ENCODE measurements at regions not wholly inside any gene's neighbourhood (a gene's known extent, or its start where the extent isn't known, plus 50 kb on each side); places are given as distances from the start of the nearest gene placed in this dataset.
"Not testable (repeated sequence)": the region's sequence is repeated elsewhere in the genome, so short reads cannot be mapped to it uniquely, and the experiment has no call there.

DNA sequence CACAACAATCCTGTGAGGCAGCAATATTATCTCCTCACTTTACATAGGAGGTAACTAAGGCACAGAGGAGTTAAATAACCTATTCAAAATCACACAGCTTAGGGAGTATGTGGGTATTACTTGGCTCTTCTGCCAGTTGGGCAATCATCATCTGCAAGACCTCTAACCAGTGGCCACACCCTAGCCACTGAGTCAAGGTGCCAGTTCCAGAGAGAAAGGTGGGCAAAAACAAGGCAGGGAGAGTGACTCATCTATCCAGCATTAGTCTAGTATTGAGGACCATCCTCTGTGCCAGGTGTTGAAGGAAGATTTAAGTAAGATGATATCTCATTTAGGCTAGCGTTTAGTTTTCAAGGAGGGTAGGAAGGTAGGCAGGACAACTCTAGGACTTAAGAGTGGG is 113.9 kb upstream of the EOLA2 start:
- no peak for DNase-seq (ENCODE audit: low read depth)

DNA sequence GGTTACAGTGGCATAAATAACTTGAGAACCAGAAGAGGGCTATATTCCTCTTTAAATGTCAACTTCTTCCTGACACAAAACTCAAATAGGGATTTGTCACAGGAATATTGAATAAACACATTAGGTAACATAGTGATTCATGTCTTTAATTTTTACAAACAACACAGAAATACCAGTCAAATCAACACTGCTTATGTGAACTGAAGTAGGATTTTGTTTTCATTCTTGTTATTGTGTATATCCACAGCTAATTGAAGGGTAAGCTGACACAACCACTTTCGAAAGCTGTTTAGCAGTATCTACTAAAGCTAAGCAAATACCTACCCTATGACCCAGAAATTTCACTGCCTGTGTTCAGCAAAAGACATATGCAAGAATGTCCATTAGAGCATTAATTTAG is 120.4 kb upstream of the EOLA2 start:
- no peak for DNase-seq (ENCODE audit: low read depth)

DNA sequence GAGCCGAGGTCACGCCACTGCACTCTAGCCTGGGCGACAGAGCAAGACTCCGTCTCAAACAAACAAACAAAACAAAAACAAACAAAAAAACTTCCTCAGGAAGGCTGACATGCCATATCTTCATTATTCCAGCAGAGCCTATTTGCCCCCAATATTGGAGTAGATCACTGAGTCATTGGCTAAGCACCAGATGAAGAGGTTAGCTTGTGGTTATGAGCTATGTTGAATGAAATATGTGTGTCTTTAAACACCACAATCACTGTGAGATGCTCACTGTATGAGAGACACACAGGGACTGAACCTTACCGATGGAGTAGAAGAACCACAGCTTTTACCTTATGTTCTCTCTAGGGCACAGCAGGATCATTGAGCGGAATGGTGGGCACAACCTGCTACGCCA is 122.1 kb upstream of the EOLA2 start:
- no peak for DNase-seq (ENCODE audit: low read depth)

DNA sequence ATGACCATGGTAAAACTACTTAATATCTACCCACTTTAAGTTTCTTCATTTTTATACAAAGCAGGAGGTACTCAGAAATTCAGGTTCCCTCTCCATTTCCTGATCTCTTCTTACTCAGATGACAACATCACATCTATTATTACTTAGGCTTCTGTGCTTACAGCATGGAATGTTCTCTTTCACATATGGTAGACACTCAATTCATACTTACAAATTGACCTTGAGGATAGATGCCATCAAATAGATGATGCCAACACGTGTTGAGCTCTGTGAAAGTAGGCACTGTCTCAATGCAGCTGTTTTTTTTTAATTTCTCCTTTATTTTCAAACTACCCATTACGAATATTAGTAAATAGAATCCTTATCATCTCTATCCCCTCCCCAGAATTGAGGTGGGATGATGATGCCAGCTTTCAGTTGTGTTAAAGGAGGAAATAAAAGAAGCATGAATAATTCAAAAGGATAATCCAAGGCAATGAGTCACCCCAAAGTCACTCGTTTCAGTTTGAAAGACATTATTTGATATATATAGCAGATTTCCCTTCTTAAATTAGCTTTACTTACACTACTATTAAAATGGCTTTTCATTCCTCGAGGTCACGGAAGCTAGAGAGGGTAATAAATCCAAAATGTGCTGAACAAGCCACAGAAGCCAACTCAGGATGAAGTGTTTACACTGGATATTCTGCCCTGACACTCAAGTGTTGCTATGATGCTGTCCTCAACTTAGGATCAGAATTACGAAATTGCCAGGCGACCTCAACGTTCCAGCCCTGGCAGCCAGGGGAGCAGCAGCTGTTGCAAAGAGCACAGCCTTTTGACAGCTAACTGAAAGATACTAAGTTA is 124.2 kb upstream of the EOLA2 start:
- no peak for DNase-seq (ENCODE audit: low read depth)

DNA sequence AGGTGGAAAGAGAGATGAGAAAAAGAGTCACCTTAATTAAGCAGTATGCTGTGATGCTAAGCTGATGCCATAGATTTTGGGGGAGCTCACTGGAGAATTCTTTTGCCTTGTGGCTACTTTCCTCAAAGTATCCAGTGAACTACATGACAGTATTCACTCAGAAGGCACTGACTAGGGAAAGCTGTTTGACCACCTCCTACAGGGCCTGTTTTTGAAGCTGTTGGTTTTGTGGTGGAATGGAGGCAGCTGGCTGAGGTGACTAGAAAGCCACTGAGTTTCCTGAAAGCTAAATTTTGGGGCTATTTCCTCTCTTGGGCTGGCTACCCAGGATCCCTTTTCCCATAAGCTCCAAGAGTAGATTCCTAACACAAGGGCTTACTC is 124.8 kb upstream of the EOLA2 start:
- no peak for DNase-seq (ENCODE audit: low read depth)

DNA sequence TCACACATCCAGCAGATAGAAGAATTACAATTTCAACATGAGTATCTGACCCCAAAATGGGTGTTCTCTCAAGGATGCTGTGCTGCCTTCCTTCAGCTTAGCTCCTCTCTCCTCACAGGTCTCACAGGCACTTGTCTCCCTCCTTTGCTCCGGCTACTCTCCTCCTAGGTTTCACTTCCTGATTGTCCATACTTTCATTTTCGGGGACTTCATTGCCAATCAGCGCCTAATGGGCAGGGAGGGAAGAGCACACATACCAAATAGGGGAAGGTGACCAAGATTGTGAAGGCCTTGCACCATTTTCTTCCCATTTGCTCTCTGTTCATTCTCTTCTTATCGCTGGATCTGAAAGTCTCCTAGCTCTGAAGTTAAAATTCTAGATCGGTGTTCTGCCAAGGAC is 125.4 kb upstream of the EOLA2 start:
- no peak for DNase-seq (ENCODE audit: low read depth)

DNA sequence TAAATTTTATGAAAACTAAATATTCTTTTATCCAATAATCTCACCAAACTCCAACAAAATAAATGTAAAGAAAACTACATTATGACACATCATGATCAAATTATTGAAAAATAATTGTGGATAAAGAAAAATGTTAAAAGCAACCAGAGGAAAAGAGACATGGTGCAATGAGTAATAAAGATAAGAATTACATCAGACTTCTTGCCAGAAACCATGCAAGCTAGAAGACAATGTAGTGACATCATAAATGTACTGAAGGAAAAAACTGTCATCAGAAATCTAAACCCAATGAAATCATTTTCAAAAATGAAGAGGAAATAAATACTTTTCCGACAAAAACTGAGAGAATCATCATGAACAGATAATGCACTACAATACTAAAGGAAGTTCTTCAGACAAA is 135.9 kb upstream of the EOLA2 start:
- DNase-seq (ENCODE audit: low read depth), result no peak

DNA sequence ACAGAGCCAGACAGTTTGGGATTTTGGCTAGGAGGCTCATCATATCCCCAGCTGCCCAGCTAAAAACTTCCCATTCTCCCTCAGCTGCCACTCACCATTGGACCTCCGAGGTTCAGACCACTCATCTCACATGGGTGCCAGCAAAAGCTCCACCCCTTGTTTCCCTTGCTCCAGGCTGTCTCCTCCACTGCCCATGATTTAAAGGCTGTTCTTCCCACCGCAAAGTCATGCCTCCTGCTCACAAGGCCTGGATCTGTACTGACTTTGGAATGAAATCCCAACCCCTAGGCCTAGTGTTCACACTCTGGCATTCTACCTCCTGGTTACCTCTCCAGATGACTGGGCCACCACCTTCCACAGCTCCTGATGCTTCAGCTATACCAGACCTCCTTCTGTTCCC is 142.2 kb upstream of the EOLA2 start:
- no peak for DNase-seq (ENCODE audit: low read depth)

DNA sequence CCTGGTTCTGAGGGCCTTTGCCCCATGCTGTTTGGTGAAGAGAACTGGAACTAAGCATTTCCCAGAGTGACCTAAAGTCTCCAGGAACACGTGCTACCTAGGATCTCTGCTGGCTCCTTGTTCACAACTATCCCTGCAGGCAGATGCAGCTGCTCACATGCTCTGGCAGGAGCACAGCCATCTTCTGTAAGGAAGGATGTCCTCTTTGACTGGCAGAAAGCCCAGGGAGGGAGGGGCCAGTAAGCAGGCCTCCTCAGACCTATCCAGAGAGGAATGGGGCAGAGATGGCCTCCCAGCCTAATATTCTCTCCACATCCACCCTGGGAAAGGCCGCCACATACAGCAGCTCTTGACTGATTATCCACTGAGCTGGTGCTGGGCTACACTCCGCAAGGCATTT is 142.8 kb upstream of the EOLA2 start:
- no peak for DNase-seq (ENCODE audit: low read depth)

DNA sequence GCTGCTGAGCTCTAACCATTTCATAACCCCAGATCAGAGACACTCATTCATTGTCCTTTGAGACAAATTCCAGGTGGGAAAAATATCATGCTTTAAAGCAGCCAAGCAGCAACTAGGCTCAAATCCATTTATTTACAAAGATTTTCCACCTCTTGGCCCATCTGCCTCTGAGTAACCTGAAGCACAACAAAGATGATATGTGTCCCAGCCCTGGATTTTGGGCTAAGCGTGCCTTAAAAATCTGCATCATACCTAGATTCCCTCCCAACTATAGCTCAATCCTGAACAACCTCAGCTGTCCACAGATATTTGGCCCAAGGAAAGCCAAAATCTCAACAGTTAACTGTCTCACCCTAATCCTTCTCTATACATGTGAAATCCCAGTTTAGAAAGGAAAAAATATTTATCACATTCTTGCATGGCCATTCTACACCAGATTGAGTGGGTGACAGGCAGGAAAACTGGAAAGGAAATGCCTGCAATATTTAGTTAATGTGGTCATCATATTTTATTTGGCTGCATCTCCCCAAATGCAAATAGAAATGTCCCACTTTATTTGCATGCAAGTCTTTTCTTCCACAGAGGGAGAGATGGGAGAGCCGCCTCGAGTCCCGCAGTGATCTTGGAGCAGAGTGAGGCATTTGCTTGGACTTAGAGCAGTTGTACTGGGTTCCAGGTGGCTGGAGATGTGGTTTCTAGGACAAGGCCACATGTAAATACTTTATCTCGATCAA is 146.4 kb upstream of the EOLA2 start:
- peak; percentile 26 for DNase-seq (ENCODE audit: low read depth)

DNA sequence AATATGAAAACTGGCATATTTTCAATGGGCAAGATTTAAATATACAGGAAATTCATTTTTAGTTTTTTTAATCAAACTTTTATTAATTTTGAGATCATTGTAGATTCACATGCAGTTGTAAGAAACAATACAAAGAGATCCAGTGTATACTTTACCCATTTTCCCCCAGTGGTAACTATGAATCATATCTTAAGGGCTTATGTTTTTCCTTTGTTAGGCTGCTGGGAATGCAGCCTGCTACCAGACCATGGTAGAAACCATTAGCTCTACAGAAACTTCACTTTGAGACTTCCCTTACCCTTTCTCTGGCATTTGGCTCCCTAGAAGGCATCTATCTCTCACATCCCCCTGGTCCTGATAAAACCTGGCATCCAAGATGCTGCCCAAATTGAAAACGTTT is 147.6 kb upstream of the EOLA2 start:
- peak; percentile 13 for DNase-seq (ENCODE audit: low read depth)

DNA sequence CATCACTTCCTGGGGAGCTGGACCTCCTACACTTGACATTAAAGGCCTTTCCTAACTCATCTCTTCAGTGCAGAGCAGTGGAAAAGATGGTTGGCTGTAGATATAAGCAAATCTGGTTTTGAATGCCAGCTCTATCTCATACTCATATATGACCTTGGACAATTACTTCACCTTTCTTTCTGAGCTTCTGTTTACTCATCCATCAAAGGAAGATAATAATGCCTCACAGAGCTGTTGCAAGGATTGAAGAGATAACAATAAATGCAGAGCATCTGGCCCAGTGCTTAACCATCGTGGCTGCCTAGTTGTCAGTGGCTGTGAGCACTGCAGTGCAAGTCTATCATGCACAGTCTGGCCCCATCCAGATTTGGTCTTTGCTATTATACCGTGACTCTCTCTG is 148.1 kb upstream of the EOLA2 start:
- no peak for DNase-seq (ENCODE audit: low read depth)

DNA sequence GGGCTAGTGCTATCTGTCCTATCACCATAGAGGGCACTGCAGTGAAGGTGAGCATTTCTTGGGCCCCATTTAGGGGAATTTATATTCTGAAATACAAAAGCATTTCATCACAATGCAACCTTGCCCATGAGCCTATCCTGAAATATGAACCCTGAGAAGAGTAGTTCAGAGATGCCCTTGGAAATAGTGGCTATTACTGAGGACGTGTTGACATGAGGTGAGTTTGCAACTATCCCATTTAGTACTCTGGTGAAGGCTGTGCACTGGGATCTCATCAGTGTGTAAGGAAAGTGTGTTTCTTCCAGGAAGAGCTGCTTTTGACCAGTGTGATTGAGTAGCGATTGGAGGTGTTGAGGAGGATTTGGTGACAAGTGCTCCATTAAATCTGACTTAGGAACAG is 149.3 kb upstream of the EOLA2 start:
- DNase-seq (ENCODE audit: low read depth), result no peak

DNA sequence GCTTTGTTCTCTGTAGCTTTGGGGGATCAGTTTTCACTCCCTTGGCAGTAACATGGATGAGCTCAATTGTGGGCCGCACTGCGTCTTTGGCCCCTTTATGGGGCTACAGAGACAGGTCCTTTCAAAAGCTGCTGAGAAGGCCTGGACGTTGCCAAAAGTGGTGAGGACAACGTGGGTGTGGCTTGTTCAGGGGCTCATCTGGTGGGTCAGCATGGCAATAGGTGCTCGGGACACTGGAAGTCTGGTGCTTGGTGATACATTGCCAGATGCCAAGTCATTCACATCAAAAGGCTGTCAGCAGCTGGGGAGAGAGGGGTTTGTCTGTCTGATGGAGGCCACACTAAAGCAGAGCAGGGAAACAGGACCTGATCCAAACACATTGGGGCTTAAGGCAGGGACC is 149.8 kb upstream of the EOLA2 start:
- DNase-seq (ENCODE audit: low read depth), result no peak

DNA sequence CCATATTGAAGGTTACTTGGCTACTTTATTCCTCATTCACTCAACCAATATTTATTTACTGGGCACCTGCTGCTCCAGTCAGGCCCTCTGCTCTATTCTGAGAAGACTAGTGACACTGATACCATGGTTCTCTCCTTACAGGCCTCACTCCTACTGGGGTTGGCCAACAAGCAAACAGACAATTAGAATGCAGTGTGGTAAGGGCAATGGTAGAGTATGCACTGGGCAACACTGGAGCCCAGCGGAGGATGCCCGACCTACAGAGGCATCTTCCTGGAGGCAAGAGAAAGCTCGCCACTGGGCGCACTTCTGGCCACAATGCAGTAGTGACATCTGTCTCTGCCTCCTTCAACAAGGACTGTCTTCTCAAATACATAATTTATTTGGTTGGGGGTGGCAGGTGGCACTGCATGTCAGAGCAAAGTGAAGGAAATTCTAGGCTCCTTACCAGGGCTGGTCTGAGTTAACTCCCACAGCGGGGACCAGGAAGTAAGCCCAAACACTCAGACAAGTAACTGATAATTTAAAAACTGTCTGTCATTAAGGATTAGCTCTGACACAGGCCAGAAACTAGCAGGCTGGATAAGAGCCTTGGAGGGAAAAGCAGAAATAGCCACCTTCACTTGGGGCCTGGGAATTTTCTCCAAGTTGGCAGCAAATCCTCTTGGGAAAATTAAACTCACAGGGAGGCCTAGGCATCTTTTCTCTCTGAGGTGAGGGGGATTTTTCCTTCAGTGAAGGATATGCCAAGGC is 150.7 kb upstream of the EOLA2 start:
- DNase-seq (ENCODE audit: low read depth), result no peak

DNA sequence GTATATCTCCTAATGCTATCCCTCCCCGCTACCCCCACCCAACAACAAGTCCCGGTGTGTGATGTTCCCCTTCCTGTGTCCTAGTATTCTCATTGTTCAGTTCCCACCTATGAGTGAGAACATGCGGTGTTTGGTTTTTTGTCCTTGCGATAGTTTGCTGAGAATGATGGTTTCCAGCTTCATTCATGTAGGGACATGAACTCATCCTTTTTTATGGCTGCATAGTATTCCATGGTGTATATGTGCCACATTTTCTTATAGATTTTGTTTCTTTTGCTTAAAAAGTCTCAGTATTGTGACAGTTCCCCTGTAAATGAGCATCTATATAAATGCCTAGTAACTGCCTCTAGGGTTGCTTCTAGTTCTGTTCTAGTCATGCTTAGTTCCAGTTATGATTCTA is 153.0 kb upstream of the EOLA2 start:
- not testable (repeated sequence) for DNase-seq (ENCODE audit: low read depth)

DNA sequence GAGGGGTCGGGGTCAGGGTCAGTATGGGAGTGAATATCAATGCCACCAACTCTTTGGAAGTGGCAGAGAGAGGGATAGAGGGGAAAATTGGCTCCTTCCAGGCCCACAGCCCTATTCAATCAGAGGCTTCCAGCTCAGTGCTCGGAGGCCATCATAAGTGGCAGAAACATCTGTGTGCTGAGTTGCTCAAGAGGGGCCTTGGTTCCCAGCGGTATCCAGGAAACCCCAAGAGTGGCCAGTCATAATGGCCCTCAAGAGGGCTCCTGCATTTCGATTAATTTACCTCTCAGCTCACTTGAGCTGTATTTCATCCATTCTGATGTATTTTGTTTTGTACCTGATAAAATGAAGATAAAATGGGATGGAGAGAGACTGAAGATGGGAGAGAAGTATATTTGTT is 154.3 kb upstream of the EOLA2 start:
- no peak for DNase-seq (ENCODE audit: low read depth)

DNA sequence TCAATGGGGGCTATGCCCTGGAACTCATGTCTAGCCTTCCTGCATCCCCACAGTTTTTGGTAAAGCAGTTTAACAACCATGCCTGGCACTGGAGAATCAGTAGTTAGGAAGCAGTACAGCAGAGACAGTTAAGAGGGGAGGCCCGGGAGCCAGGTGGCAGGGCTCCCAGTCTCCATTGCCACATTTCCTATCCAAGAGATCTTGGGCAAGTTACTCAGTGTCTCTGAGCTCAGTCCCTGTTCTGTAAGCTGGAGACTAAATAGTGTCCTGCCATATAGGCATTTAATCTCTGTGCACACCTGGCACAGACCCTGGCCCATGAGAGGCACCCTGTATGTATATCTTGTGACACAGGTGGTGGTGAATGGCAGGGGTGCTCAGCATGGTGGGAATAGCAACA is 156.1 kb upstream of the EOLA2 start:
- no peak for DNase-seq (ENCODE audit: low read depth)

DNA sequence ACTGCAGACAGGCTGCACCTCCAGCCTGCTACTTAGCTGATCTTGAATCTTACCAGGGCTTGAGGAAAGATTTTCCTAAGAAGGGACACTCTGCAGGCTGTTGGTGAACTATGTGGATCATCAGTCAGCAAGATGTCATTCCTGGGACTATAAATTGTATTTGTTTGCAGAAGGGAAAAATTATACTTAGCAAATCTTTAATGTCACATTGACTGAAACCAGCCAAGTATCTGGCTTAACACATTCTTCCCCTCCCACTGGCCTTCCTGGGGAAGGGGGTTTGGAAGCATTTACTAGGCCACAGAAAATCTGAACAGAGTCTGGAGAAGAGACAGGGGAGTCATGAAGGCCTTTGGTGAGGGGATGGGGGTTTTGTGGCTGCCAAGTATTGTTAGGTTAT is 156.7 kb upstream of the EOLA2 start:
- DNase-seq (ENCODE audit: low read depth), result peak; percentile 11

DNA sequence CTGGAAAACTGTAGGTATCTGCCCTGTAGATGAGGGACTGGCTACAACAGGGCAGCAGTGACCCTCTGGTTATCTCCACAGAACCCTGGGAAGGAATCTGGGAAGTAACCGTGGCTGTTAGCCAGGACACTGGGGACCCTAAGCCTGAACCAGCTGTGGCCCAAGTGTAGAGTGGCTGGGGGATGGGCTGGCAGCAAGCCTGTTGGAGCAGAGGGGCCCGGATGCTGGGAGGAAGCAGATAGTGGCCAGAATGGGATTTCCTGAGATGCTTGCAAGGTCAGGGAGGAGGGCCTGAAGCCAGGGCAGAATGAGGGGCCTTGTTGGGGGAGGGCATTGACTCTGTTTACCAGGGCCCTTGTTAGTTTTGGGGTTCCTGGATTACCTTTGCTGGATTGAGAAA is 161.0 kb upstream of the EOLA2 start:
- no peak for DNase-seq (ENCODE audit: low read depth)

DNA sequence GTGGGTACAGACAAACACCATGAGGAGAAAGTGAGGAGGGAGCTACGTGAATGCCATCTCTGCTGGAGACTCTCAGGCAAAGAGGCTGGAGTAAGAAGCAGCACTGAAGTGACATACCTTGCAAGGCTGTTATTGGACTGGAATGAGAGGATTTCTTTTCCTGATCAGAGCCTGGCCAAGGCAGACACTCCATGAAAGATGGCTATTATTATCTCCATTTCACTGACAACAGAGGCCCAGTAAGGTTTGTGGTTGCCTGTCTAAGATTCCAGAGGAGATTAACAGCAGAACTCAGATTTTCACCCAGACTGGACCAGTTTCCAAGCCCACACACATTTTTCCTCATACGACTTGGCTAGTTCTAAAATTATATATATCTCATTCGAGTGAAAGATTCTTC is 162.0 kb upstream of the EOLA2 start:
- DNase-seq (ENCODE audit: low read depth), result peak; percentile 32

DNA sequence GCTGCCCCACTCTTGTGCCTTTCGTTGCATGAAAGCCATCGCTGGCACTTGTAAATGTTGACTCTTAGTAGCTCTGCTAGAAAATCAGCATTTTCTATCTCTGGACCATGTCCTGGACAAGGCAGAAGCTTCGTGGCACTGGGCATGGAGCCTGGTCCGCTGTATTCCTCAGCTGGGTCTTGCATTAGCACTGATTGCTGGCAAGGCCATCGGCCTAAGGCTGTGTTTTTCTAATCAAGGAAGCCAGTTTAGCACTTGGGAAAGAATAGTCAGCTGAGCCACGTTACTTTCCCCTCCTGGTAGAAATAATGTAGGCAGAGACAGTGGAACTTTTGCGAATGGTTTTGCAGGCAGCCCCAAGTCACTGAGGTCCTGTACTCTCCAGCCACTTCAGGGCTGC is 180.2 kb upstream of the EOLA2 start:
- no peak for DNase-seq (ENCODE audit: low read depth)

DNA sequence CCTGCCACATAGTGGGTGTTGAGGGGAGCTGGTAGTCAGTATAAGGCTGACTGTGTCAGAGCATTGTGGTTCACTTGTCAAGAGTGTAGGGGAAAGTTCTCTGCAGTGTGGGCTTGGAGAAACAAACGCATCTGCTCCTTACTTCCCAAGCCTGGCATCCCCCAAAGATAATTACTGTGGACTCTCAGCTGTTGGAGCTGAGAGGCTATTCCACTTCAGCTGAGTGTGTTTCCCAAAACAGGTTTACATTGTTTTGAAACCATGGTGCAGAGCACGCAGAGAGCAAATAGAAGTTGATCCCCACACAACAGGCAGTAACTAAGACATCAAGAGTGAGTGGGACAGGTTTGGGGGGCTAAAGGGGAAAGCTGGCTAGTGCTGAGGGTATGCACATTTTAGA is 181.0 kb upstream of the EOLA2 start:
- DNase-seq (ENCODE audit: low read depth), result no peak
